ENCODE measurements at regions not wholly inside any gene's neighbourhood (a gene's known extent, or its start where the extent isn't known, plus 50 kb on each side); places are given as distances from the start of the nearest gene placed in this dataset.
"Not testable (repeated sequence)": the region's sequence is repeated elsewhere in the genome, so short reads cannot be mapped to it uniquely, and the experiment has no call there.

DNA sequence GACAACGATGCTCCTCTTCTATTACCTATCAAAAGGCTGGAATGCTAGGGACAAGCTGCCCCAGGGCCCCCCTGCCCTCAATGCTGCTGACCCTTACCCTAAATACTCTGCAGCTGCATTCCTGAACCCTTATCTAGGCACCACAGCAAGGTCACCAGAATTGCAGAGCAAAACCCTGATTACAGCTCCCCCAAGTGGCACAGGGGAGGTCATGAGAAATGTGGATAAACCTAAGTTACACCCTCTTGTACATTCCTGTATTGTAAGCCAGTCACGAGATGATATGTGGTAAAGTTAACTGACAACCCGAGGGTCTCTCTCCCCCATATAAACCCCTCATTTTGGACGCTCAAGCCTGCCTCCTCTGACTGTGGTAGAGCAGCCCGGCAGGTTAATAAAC is 411.8 kb upstream of the STXBP6 start:
- no peaks in the 10 kb centered on the region for H3K9me3 Mint-ChIP-seq
- no peak overlapping the region for H3K27ac Mint-ChIP-seq (ENCODE audit: unreplicated experiment)
- H3K4me1 Mint-ChIP-seq, result peaks cover 10% of the 10 kb centered on the region
- DNase-seq (ENCODE audit: low read depth, low spot score), result no peak
- TF ChIP-seq, protein P1, sequence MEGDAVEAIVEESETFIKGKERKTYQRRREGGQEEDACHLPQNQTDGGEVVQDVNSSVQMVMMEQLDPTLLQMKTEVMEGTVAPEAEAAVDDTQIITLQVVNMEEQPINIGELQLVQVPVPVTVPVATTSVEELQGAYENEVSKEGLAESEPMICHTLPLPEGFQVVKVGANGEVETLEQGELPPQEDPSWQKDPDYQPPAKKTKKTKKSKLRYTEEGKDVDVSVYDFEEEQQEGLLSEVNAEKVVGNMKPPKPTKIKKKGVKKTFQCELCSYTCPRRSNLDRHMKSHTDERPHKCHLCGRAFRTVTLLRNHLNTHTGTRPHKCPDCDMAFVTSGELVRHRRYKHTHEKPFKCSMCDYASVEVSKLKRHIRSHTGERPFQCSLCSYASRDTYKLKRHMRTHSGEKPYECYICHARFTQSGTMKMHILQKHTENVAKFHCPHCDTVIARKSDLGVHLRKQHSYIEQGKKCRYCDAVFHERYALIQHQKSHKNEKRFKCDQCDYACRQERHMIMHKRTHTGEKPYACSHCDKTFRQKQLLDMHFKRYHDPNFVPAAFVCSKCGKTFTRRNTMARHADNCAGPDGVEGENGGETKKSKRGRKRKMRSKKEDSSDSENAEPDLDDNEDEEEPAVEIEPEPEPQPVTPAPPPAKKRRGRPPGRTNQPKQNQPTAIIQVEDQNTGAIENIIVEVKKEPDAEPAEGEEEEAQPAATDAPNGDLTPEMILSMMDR (conservative IDR thresholded peaks at IDR 0.05), result no peak
- H3K27me3 Mint-ChIP-seq (ENCODE audit: low read depth), result no peaks in the 10 kb centered on the region
- H3K36me3 Mint-ChIP-seq (ENCODE audit: low read depth), result no peaks in the 10 kb centered on the region
- no peak overlapping the region for H3K4me3 Mint-ChIP-seq

GRCh38 chr14:25444381-25444780 is 394.4 kb upstream of the STXBP6 start:
- DNase-seq (ENCODE audit: low read depth, low spot score), result no peak

GRCh38 chr14:25440382-25440781 is 390.4 kb upstream of the STXBP6 start:
- not testable (repeated sequence) for H3K4me1 Mint-ChIP-seq, H3K4me3 Mint-ChIP-seq

More at GRCh38 chr14:25444381-25444780, 394.4 kb upstream of the STXBP6 start:
- H3K36me3 Mint-ChIP-seq (ENCODE audit: low read depth), result peaks cover 4% of the 10 kb centered on the region
- TF ChIP-seq, protein P1 (conservative IDR thresholded peaks at IDR 0.05), result no peak
- no peaks in the 10 kb centered on the region for H3K4me1 Mint-ChIP-seq
- no peaks in the 10 kb centered on the region for H3K27me3 Mint-ChIP-seq (ENCODE audit: low read depth)
- H3K9me3 Mint-ChIP-seq, result peaks cover 8% of the 10 kb centered on the region
- H3K27ac Mint-ChIP-seq (ENCODE audit: unreplicated experiment), result no peak overlapping the region
- H3K4me3 Mint-ChIP-seq, result no peak overlapping the region

DNA sequence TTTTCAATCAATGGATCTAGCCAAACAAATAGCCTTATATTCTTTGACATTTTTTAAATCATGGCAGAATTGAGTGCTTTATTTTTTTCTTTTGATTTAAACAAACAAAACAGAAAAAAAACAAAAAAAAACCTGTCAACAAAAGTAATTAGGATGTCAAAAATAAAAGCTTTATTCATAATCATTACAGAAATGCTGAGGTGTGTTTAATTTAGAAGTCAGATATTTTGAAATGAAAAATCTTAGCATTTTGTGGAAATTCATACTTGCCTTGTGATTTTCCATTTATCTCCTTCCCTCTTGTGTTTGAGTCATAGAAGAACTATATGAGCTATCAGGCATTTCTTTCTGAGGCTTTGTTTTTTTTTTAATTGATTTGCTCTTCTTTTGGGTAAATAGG is 387.0 kb upstream of the STXBP6 start:
- Mint-ChIP-seq H3K9me3 (peaks cover 17% of the 10 kb centered on the region), H3K36me3 (ENCODE audit: low read depth) (peaks cover 7% of the 10 kb centered on the region), H3K27me3 (ENCODE audit: low read depth) (no peaks in the 10 kb centered on the region), H3K4me3 (no peak overlapping the region), H3K27ac (ENCODE audit: unreplicated experiment) (no peak overlapping the region), H3K4me1 (no peaks in the 10 kb centered on the region)
- TF ChIP-seq, protein P1 (conservative IDR thresholded peaks at IDR 0.05), result no peak
- no peak for DNase-seq (ENCODE audit: low read depth, low spot score)

More at GRCh38 chr14:25440382-25440781, 390.4 kb upstream of the STXBP6 start:
- not testable (repeated sequence) for H3K27ac Mint-ChIP-seq (ENCODE audit: unreplicated experiment); H3K27me3 Mint-ChIP-seq (ENCODE audit: low read depth); H3K36me3 Mint-ChIP-seq (ENCODE audit: low read depth); DNase-seq (ENCODE audit: low read depth, low spot score); H3K9me3 Mint-ChIP-seq

DNA sequence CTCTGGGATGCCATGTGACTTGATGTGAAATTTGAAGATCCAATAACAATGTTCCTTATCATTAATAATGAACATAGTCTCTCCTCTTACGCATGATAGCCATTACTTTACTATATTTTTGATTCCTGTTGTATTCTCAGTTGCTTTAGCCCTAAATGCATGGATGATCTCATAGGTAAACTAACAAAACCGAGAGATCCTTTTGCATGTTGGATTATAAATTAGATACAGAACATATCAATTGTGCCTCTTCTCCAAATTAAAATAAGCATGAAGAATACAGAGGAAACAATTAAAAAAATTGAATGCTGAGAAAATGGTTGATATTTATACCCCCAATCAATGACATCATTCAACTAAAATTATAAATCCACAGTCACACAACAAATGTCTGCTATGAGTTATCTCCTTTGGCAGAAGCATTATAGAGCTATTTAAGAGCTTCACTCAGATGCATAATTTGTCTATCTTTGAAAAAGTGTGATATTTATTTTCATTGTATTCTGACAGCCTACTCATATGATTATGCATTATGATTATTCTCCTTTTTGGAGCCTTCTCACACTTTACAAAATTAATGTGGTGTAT is 386.4 kb upstream of the STXBP6 start:
- no peaks in the 10 kb centered on the region for H3K4me1 Mint-ChIP-seq
- no peak for DNase-seq (ENCODE audit: low read depth, low spot score)
- peaks cover 17% of the 10 kb centered on the region for H3K9me3 Mint-ChIP-seq
- H3K4me3 Mint-ChIP-seq, result no peak overlapping the region
- H3K36me3 Mint-ChIP-seq (ENCODE audit: low read depth), result peaks cover 7% of the 10 kb centered on the region
- no peak overlapping the region for H3K27ac Mint-ChIP-seq (ENCODE audit: unreplicated experiment)
- TF ChIP-seq, protein P1 (conservative IDR thresholded peaks at IDR 0.05), result no peak
- no peaks in the 10 kb centered on the region for H3K27me3 Mint-ChIP-seq (ENCODE audit: low read depth)

DNA sequence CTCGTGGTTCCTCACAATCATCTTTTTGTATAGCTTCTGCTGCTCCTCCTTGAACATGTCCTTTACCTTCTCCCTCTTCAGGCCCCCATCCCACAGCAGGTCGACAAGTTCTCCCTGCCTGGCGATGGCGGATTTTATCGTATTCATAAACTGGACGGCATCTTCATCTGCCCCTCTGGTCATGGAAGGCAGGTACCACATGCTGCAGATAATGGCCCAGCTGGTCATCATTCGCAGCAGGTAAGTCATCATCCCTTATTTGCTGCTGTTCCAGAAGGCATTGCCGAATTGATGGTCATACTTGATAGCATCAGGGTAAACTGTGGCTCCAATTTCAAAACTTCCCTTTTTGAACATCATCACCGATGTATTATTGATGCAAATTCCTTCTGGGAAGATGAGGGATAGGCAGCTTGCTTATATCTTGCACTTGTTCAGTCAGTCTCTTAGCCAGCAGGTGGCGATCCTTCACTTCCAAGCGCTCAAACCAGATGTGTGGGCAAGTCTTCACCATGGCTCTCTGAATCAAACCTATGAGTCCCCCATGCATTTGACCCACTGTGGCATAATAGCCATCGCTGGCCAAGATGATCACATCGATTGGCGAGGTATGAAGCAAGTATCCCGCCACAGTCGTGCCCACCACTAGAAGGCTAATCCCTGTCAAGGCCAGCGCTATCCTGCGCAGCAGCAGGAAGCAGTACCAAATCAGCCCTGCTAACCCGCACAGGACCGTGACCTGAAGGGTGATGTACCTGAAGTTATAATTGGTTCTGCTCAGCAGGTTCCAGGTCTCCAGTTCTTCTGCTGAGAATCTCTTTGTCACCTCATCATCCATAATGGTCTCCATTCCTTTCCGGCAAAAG is 381.5 kb upstream of the STXBP6 start:
- no peak overlapping the region for H3K4me3 Mint-ChIP-seq
- H3K27ac Mint-ChIP-seq (ENCODE audit: unreplicated experiment), result no peak overlapping the region
- H3K4me1 Mint-ChIP-seq, result no peaks in the 10 kb centered on the region
- TF ChIP-seq, protein P1 (conservative IDR thresholded peaks at IDR 0.05), result peak; percentile 60
- peak; percentile 23 for DNase-seq (ENCODE audit: low read depth, low spot score)
- H3K36me3 Mint-ChIP-seq (ENCODE audit: low read depth), result peaks cover 6% of the 10 kb centered on the region
- no peaks in the 10 kb centered on the region for H3K27me3 Mint-ChIP-seq (ENCODE audit: low read depth)
- peaks cover 13% of the 10 kb centered on the region for H3K9me3 Mint-ChIP-seq

Data from neural crest cell (in vitro differentiated cells).